Heart right ventricle (tissue), 16 donors: ENCODE measurements at regions not wholly inside any gene's neighbourhood (a gene's known extent, or its start where the extent isn't known, plus 50 kb on each side); places are given as distances from the start of the nearest gene placed in this dataset.

Experiments used
- ATAC-seq, 8 donors: fragments of 200-7000 bp; cut with Tn5 transposase; one replicate each; pipeline ENCODE4 v1.9.1; 2020; ENCODE audit warnings: mild to moderate bottlenecking in 8 of 8, moderate library complexity in 8 of 8, moderate number of reproducible peaks in 1 of 8
- DNase-seq, 2 donors: peaks; one replicate each; pipeline ENCODE4 v3.0.0-alpha.2; 2020
- H3K27ac ChIP-seq, 10 donors: fragments of 200-600 bp; sonication (generic) in 2 of 10; one replicate each; pipeline versions ENCODE4 v1.5.0 to v1.8.0; 2020 to 2022; ENCODE audit warnings: mild to moderate bottlenecking in 3 of 10
- H3K27me3 ChIP-seq, 7 donors: fragments of 200-600 bp; one replicate each; pipeline ENCODE4 v1.8.0; 2021 to 2022; ENCODE audit warnings: mild to moderate bottlenecking in 2 of 7
- H3K36me3 ChIP-seq, 9 donors: fragments of 200-600 bp; sonication (generic) in 1 of 9; one replicate each; pipeline versions ENCODE4 v1.5.0 to v1.8.0; 2020 to 2022; ENCODE audit warnings: mild to moderate bottlenecking in 2 of 9
- H3K4me1 ChIP-seq, 9 donors: fragments of 200-600 bp; sonication (generic) in 1 of 9; one replicate each; pipeline versions ENCODE4 v1.5.0 to v1.8.0; 2020 to 2022; ENCODE audit warnings: mild to moderate bottlenecking in 4 of 9
- H3K4me3 ChIP-seq, 10 donors: fragments of 200-600 bp; sonication (generic) in 2 of 10; one replicate each; pipeline versions ENCODE4 v1.5.0 to v1.8.0; 2020 to 2022; ENCODE audit warnings: mild to moderate bottlenecking in 7 of 10, moderate library complexity in 2 of 10
- H3K9me3 ChIP-seq, 11 donors: fragments of 200-600 bp in 10 of 11; sonication (generic) in 2 of 11; one replicate each; pipeline versions ENCODE4 v1.5.0 to v1.8.0; 2013 to 2022; ENCODE audit warnings: mild to moderate bottlenecking in 2 of 11, control low read depth in 1 of 11, moderate library complexity in 1 of 11
- CTCF ChIP-seq, 9 donors: fragments of 200-600 bp; sonication (generic) in 2 of 9; IDR thresholded peaks; one replicate each; pipeline versions ENCODE4 v1.5.0 to v1.8.0; 2021 to 2022; ENCODE audit warnings: antibody characterized with exemption in 9 of 9, mild to moderate bottlenecking in 5 of 9, moderate library complexity in 1 of 9
- WGBS, 2 donors: extraction: QIAGEN DNeasy Blood & Tissue Kit; methylation state at CpG; one replicate each; pipeline ENCODE4 v1.1.7; 2013; ENCODE audit warnings: inconsistent platforms in 1 of 2; 5-methylcytosine and 5-hydroxymethylcytosine counted together
- intact Hi-C, 10 donors: fragments of 100-400 bp; cut with DNase I; formaldehyde crosslinking; loops; one replicate each; pipeline versions ENCODE4 v1.11.1 to v1.14.2; 2022
- donor health status: Arrhythmogenic right ventricular cardiomyopathy.
- donor health status: ischemic (EF 13 %, LVEDD 7.1; RV severe dilation, severe dysfunction).
- donor health status: healthy with polysubstance abuse.
- donor health status: DM: no; HTN: yes; CAD: no.
- donor health status: DM: no; HTN: no; CAD: no.
- donor health status: ischemic (EF 25% LVEDD 6.9; RV normal size, moderate dysfunction).
- donor health status: ischemic (EF 25% LVEDD 5.7; RV mildly dilated, moderate dysfunction).
- donor health status: healthy.
- donor health status: DM: yes; HTN: yes; CAD: no.
- donor health status: Ischemic cardiomyopathy.
- donor health status: ischemic (EF 35%, LVEDD 5.7; RV mildly dilated, moderate dysfunction).
- donor health status: nonischemic (EF 11% LVEDD 7.7; RV severe dilation, severe dysfunction).
- donor health status: DM: yes; HTN: yes; CAD: no.
- donor health status: PGD.
- donor health status: ischemic (EF 29% LVEDD 5.4; RV normal size, mild dysfunction).
- donor health status: nonischemic (EF 23%, LVEDD 6.1; RV moderate dilation, normal function).

- H3K36me3 ChIP-seq: no peaks in the 10 kb centered on the region
- H3K27me3 ChIP-seq: no peaks in the 10 kb centered on the region
- DNase-seq (no peak), ATAC-seq (no peak)
- no peak overlapping the region for H3K4me3 ChIP-seq
- no peaks in the 10 kb centered on the region for H3K4me1 ChIP-seq
- H3K27ac ChIP-seq: no peak overlapping the region
- intact Hi-C loops: no loop called here
- 86 to 94% methylated on average over 4 of the region's 4 CpGs for WGBS, 2 donors
- no peaks in the 10 kb centered on the region for H3K9me3 ChIP-seq
- no peak for TF ChIP-seq CTCF (IDR thresholded peaks at IDR 0.05)
Measured at GRCh38 chr2:17181051-17181752, 337.0 kb downstream of the RAD51AP2 start.

GRCh38 chr2:17179145-17179808 is 339.0 kb downstream of the RAD51AP2 start:
- Histone ChIP-seq H3K9me3 (no peaks in the 10 kb centered on the region), H3K36me3 (no peaks in the 10 kb centered on the region)

GRCh38 chr2:17177088-17177487 is 341.2 kb downstream of the RAD51AP2 start:
- intact Hi-C loops: no loop called here
- Histone ChIP-seq H3K27ac (no peak overlapping the region), H3K27me3 (no peaks in the 10 kb centered on the region), H3K4me3 (no peak overlapping the region), H3K4me1 (no peaks in the 10 kb centered on the region), H3K36me3 (no peaks in the 10 kb centered on the region), H3K9me3 (no peaks in the 10 kb centered on the region)
- no peak for TF ChIP-seq CTCF (IDR thresholded peaks at IDR 0.05)
- DNase-seq (no peak), ATAC-seq (no peak)
- 61 to 75% methylated on average over 1 of the region's 1 CpG for WGBS, 2 donors

More at GRCh38 chr2:17179145-17179808, 339.0 kb downstream of the RAD51AP2 start:
- TF ChIP-seq CTCF (IDR thresholded peaks at IDR 0.05): no peak
- ATAC-seq (no peak), DNase-seq (no peak)
- 77 to 82% methylated on average over 1 of the region's 1 CpG for WGBS, 2 donors
- Histone ChIP-seq H3K4me3 (no peak overlapping the region), H3K27me3 (no peaks in the 10 kb centered on the region), H3K4me1 (no peaks in the 10 kb centered on the region), H3K27ac (no peak overlapping the region)
- intact Hi-C loops: no loop called here

- no peak overlapping the region for H3K27ac ChIP-seq
- H3K9me3 ChIP-seq: no peaks in the 10 kb centered on the region
- intact Hi-C loops: no loop called here
- peaks cover 0 to 5% (median 0%) of the 10 kb centered on the region in 7 donors for H3K27me3 ChIP-seq
- H3K36me3 ChIP-seq: no peaks in the 10 kb centered on the region
- WGBS, 2 donors: 46 to 49% methylated on average over 7 of the region's 7 CpGs
- no peaks in the 10 kb centered on the region for H3K4me1 ChIP-seq
- no peak overlapping the region for H3K4me3 ChIP-seq
- peak in 8 of 9 donors; percentile 22 to 57 (median 46) for TF ChIP-seq CTCF (IDR thresholded peaks at IDR 0.05)
- ATAC-seq (peak in 6 of 8 donors; percentile 39 to 83 (median 62)), DNase-seq (peak in 1 of 2 donors; percentile 5)
Measured at GRCh38 chr2:17171446-17172049, 346.7 kb downstream of the RAD51AP2 start.
